K562 (cell line): ENCODE measurements at regions not wholly inside any gene's neighbourhood (a gene's known extent, or its start where the extent isn't known, plus 50 kb on each side); places are given as distances from the start of the nearest gene placed in this dataset.
"Not testable (repeated sequence)": the region's sequence is repeated elsewhere in the genome, so short reads cannot be mapped to it uniquely, and the experiment has no call there.

Source experiments
- CHD2 ChIP-seq: IDR thresholded peaks from 2 replicates; pipeline ENCODE4 v1.6.1; 2011; ENCODE audit warnings: low read depth, low read length
- CTCF ChIP-seq, 3 experiments: IDR thresholded peaks in 2 of 3; conservative IDR thresholded peaks in 1 of 3; 2 replicates each; pipeline ENCODE4 v1.5.1; 2011 to 2012; ENCODE audit warnings: low read length in 3 of 3, mild to moderate bottlenecking in 3 of 3, control low read depth in 2 of 3, improper control_type of control experiment in 1 of 3, inconsistent platforms in 1 of 3, low read depth in 1 of 3, mixed read lengths in 1 of 3, moderate library complexity in 1 of 3; ENCODE audit not compliant: insufficient read depth in 2 of 3
- FOS ChIP-seq: IDR thresholded peaks from 3 replicates; pipeline ENCODE4 v1.6.1; 2011; ENCODE audit not compliant: insufficient read length; ENCODE audit errors: extremely low read depth
- MYC ChIP-seq, 2 experiments: fragments of 250-450 bp in 1 of 2; sonication (Bioruptor Pico) in 1 of 2; IDR thresholded peaks; 2 replicates each; pipeline versions ENCODE4 v1.5.1 to v1.6.1; 2012 to 2021; ENCODE audit warnings: low read depth in 2 of 2, borderline replicate concordance in 1 of 2, improper control_type of control experiment in 1 of 2, low read length in 1 of 2, mild to moderate bottlenecking in 1 of 2, moderate library complexity in 1 of 2
- SAP30 ChIP-seq: fragments of 200-600 bp; sonication (generic); IDR thresholded peaks from 2 replicates; pipeline ENCODE4 v1.6.1; 2012; ENCODE audit warnings: borderline replicate concordance, low read depth, mild to moderate bottlenecking, moderate library complexity, low read length, control low read depth, inconsistent platforms; ENCODE audit not compliant: insufficient read depth, poor library complexity, severe bottlenecking
- ZHX1 ChIP-seq: fragments of 150-350 bp; conservative IDR thresholded peaks from 2 replicates; pipeline ENCODE4 v1.6.1; 2014; ENCODE audit warnings: low read length
- ZNF274 ChIP-seq: IDR thresholded peaks from 2 replicates; pipeline ENCODE4 v1.6.1; 2011; ENCODE audit warnings: low read depth, mild to moderate bottlenecking, low read length, moderate library complexity, borderline replicate concordance

GRCh38 chr2:177008662-177009061 is 203.9 kb upstream of the HNRNPA3 start:
- not testable (repeated sequence) for TF ChIP-seq CTCF (IDR thresholded peaks at IDR 0.05 in 2 of 3, conservative IDR thresholded peaks at IDR 0.05 in 1 of 3; ENCODE audit: insufficient read depth in 2 of 3, low read depth in 1 of 3, low read length in 3 of 3); MYC (IDR thresholded peaks at IDR 0.05; ENCODE audit: low read depth, low read length); MYC (CRISPR knock-in tag; IDR thresholded peaks at IDR 0.05; ENCODE audit: borderline replicate concordance, low read depth); ZHX1; SAP30; ZNF274; FOS; CHD2
